ENCODE measurements at regions not wholly inside any gene's neighbourhood (a gene's known extent, or its start where the extent isn't known, plus 50 kb on each side); places are given as distances from the start of the nearest gene placed in this dataset.
"Not testable (repeated sequence)": the region's sequence is repeated elsewhere in the genome, so short reads cannot be mapped to it uniquely, and the experiment has no call there.

DNA sequence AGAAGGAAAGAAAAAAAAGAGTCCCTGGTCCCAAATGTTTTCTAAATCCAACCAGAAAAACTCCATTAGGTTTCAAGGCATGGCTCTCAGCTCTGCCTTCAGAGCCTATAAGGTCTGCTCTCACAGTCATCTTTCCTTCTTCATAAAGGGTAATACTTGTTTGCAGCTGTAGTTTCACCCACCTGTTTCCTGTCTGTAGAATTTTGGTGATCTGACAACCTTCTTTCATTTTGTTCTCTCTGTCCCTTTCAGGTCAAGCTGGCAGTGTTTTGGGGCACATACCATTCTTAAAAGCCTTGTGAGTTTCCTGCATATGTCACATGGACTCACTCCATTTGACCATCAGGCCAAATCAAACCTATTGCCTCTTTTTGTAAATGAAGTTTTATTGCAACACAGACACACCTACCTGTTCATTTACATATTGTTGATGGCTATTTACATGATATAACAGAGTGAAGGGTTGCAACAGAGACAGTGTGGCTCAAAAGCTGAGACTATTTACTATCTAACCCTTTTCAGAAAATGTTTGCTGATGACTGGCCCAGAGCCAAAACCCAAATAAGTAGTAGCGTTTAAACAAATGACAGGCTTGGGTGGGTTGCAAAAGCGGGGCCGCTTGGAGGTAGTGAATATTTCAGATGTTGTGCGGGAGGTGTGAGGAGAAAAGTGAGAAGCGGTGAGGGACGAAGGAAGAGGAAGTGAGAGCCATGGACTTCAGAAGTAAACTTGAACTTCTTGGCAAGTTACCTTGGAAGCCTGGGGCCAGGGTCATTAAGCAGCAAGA is 292.7 kb upstream of the PROK2 start:
- TF ChIP-seq, protein P1, sequence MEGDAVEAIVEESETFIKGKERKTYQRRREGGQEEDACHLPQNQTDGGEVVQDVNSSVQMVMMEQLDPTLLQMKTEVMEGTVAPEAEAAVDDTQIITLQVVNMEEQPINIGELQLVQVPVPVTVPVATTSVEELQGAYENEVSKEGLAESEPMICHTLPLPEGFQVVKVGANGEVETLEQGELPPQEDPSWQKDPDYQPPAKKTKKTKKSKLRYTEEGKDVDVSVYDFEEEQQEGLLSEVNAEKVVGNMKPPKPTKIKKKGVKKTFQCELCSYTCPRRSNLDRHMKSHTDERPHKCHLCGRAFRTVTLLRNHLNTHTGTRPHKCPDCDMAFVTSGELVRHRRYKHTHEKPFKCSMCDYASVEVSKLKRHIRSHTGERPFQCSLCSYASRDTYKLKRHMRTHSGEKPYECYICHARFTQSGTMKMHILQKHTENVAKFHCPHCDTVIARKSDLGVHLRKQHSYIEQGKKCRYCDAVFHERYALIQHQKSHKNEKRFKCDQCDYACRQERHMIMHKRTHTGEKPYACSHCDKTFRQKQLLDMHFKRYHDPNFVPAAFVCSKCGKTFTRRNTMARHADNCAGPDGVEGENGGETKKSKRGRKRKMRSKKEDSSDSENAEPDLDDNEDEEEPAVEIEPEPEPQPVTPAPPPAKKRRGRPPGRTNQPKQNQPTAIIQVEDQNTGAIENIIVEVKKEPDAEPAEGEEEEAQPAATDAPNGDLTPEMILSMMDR (IDR thresholded peaks at IDR 0.05; ENCODE audit: partially characterized antibody, unreplicated experiment) = no peak
- peaks cover 16% of the 10 kb centered on the region for H3K36me3 Mint-ChIP-seq (ENCODE audit: unreplicated experiment)
- DNase-seq = no peak
- peaks cover 7% of the 10 kb centered on the region for H3K9me3 Mint-ChIP-seq (ENCODE audit: unreplicated experiment)
- H3K27ac Mint-ChIP-seq (ENCODE audit: unreplicated experiment) = no peak overlapping the region
- no peak overlapping the region for H3K4me3 Mint-ChIP-seq (ENCODE audit: unreplicated experiment)
- no peaks in the 10 kb centered on the region for H3K4me1 Mint-ChIP-seq (ENCODE audit: low read depth, unreplicated experiment)
- no peaks in the 10 kb centered on the region for H3K27me3 Mint-ChIP-seq (ENCODE audit: unreplicated experiment)

DNA sequence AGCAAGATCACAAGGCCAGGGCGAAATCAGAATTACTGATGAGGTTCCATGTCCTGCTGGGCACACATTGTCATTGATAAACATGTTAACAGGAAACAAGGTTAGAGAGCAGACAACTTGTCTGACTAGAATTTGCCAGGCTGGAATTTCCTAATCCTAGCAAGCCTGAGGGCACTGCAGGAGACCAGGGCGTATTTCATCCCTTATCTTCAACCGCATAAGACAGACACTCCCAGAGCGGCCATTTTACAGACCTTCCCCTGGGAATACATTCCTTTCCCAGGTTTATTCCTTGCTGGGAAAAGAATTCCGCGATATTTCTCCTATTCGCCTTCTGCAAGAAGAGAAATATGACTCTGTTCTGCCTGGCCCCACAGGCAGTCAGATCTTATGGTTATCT is 290.9 kb upstream of the PROK2 start:
- H3K4me1 Mint-ChIP-seq (ENCODE audit: low read depth, unreplicated experiment); H3K27me3 Mint-ChIP-seq (ENCODE audit: unreplicated experiment); DNase-seq; H3K27ac Mint-ChIP-seq (ENCODE audit: unreplicated experiment); H3K9me3 Mint-ChIP-seq (ENCODE audit: unreplicated experiment); H3K4me3 Mint-ChIP-seq (ENCODE audit: unreplicated experiment): not testable (repeated sequence)
- H3K36me3 Mint-ChIP-seq (ENCODE audit: unreplicated experiment) = peaks cover 16% of the 10 kb centered on the region

DNA sequence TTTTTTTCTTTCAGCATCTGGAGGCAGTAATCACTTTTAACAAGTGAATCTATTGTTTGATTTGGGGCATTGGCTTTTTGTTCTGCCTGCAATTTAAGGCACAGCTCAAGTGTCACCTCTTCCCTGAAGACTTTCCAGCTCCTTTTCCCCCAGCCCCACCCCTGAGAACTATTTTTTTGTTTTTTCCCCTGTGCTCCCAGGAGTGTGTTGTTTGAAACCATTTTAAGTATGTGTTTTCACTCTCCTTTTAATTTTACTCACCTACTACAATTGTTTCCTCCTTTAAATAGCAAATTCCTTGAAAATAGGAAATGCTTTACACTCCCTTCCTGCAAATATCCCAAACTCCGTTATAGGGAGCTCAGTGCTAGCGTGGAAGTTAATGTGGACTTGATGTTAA is 286.7 kb upstream of the PROK2 start:
- no peaks in the 10 kb centered on the region for H3K4me1 Mint-ChIP-seq (ENCODE audit: low read depth, unreplicated experiment)
- H3K4me3 Mint-ChIP-seq (ENCODE audit: unreplicated experiment) = no peak overlapping the region
- H3K27ac Mint-ChIP-seq (ENCODE audit: unreplicated experiment) = no peak overlapping the region
- H3K36me3 Mint-ChIP-seq (ENCODE audit: unreplicated experiment) = peaks cover 14% of the 10 kb centered on the region
- TF ChIP-seq, protein P1 (IDR thresholded peaks at IDR 0.05; ENCODE audit: partially characterized antibody, unreplicated experiment) = no peak
- no peak for DNase-seq
- peaks cover 5% of the 10 kb centered on the region for H3K9me3 Mint-ChIP-seq (ENCODE audit: unreplicated experiment)
- no peaks in the 10 kb centered on the region for H3K27me3 Mint-ChIP-seq (ENCODE audit: unreplicated experiment)

DNA sequence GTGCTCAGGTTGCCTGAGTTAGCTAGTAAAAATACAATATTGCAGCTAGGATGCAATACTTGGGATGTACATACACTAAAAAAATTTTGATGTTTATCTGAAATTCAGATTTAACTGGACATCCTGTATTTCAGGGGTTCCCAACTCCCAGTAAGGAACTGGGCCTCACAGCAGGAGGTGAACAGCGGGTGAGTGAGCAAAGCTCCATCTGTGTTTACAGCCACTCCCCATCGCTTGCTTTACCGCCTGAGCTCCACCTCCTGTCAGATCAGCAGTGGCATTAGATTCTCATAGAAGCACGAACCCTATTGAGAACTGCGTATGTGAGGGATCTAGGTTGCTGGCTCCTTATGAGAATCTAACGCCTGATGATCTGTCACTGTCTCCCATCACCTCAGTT is 285.1 kb upstream of the PROK2 start:
- no peaks in the 10 kb centered on the region for H3K27me3 Mint-ChIP-seq (ENCODE audit: unreplicated experiment)
- H3K27ac Mint-ChIP-seq (ENCODE audit: unreplicated experiment) = no peak overlapping the region
- DNase-seq = no peak
- H3K4me3 Mint-ChIP-seq (ENCODE audit: unreplicated experiment) = no peak overlapping the region
- TF ChIP-seq, protein P1 (IDR thresholded peaks at IDR 0.05; ENCODE audit: partially characterized antibody, unreplicated experiment) = no peak
- H3K4me1 Mint-ChIP-seq (ENCODE audit: low read depth, unreplicated experiment) = no peaks in the 10 kb centered on the region
- peaks cover 2% of the 10 kb centered on the region for H3K36me3 Mint-ChIP-seq (ENCODE audit: unreplicated experiment)
- H3K9me3 Mint-ChIP-seq (ENCODE audit: unreplicated experiment) = no peaks in the 10 kb centered on the region

DNA sequence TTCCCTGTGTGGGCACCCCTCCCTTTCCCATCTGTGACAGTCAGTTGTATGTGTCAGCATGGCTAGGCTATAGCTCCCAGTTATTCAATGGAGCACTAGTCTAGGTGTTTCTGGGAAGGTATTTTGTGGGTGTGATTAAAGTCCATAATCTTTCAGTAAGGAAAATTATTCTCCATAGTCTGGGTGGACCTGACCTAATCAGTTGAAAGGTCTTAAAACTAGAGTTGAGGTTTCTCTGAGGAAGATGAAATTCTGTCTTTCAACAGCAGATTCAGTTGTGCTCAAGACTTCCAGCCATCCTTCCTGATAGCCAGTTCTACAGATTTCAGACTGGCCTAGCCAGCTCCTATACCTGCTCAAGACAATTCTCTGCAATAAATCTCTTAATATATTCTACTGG is 284.6 kb upstream of the PROK2 start:
- no peak for DNase-seq
- no peaks in the 10 kb centered on the region for H3K36me3 Mint-ChIP-seq (ENCODE audit: unreplicated experiment)
- no peaks in the 10 kb centered on the region for H3K4me1 Mint-ChIP-seq (ENCODE audit: low read depth, unreplicated experiment)
- no peaks in the 10 kb centered on the region for H3K9me3 Mint-ChIP-seq (ENCODE audit: unreplicated experiment)
- TF ChIP-seq, protein P1 (IDR thresholded peaks at IDR 0.05; ENCODE audit: partially characterized antibody, unreplicated experiment) = no peak
- no peak overlapping the region for H3K4me3 Mint-ChIP-seq (ENCODE audit: unreplicated experiment)
- no peak overlapping the region for H3K27ac Mint-ChIP-seq (ENCODE audit: unreplicated experiment)
- no peaks in the 10 kb centered on the region for H3K27me3 Mint-ChIP-seq (ENCODE audit: unreplicated experiment)

Measured in glutamatergic neuron (in vitro differentiated cells).